Forelimb muscle (tissue), 1 donor: ENCODE measurements at regions not wholly inside any gene's neighbourhood (a gene's known extent, or its start where the extent isn't known, plus 50 kb on each side); places are given as distances from the start of the nearest gene placed in this dataset.

ENCODE experiments used
- DNase-seq: peaks from one replicate; pipeline ENCODE4 v3.0.0-alpha.2; 2013; ENCODE audit warnings: low read depth

DNA sequence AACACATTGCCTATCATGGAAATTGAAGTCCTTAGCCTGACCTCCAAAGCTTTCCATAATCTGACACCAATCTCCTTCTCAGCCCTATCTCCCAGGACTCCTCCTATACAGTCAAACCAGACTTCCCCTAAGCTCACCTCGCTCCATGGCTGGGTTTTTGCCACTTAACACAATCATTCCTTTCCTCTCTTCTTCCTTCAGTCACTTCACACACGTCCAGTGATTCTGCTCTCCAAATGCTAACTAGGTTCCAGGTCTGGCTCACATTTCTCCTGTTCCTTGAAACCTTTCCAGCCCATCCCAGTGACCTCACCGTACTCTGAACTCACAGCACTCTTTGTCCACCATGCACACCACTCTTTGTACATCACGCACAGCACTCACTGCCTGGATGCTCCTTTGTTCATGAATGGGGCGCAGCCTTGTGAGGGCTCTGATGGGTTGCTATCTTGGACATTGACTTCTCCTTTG lies 98.4 kb downstream of the GLUL start:
- no peak for DNase-seq

- no peak for DNase-seq
Measured at GRCh38 chr1:182292193-182292741, 99.3 kb downstream of the GLUL start.

DNA sequence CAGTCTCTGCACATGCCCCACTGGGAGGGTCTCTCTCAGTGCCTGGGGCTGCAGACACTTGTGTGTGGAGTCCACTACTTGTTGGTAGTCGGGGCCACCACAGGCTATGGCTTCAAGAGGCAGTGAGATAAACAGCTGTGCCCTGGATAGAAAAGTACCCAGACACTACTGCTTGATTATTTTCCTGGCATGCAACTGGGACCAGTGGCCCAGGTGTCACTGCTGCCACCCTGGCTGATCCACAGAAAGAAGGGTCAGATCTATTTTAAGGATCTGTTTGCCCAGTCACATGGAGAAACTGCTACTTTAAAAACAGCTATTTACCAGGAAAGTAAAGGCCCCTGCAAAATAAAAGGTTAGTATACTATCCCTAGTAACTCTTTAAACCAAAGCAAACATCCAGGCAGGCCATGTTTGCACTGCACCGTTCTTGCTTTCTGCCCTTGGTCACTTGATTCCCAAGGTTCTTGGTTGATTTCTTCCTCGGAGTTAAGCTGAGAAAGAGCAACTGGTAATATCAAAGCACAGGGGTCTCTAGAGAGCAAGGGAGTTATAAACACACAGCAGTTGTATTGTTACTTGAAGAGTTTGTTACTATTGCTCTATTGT lies 99.9 kb downstream of the GLUL start:
- DNase-seq: no peak

GRCh38 chr1:182288749-182289604 lies 102.6 kb downstream of the GLUL start:
- DNase-seq: no peak

DNA sequence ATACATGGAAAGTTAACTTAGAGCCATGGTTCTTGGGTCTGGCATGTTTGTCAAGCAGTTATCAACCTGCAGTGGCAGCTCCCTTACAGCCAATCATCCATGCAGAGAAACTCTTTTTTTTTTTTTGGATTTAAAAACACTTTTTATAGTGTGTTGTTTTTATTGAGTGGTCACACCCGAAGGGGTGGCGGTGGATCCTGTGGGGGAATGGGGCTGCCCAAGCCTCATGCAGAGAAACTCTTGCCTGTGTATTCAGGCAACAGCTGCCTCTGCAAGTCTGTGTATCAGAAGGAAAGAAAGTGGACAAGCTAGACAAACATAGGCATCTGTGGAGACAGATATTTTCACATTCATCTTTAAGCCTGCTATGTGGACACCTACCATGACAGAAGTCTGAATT lies 104.8 kb downstream of the GLUL start:
- DNase-seq: no peak

GRCh38 chr1:182283746-182284544 lies 107.6 kb downstream of the GLUL start:
- DNase-seq: no peak

- no peak for DNase-seq
Measured at GRCh38 chr1:182281541-182281940, 110.0 kb downstream of the GLUL start.

GRCh38 chr1:182280504-182280900 lies 111.1 kb downstream of the GLUL start:
- DNase-seq: no peak

GRCh38 chr1:182279724-182280503 lies 111.7 kb downstream of the GLUL start:
- DNase-seq: no peak

DNA sequence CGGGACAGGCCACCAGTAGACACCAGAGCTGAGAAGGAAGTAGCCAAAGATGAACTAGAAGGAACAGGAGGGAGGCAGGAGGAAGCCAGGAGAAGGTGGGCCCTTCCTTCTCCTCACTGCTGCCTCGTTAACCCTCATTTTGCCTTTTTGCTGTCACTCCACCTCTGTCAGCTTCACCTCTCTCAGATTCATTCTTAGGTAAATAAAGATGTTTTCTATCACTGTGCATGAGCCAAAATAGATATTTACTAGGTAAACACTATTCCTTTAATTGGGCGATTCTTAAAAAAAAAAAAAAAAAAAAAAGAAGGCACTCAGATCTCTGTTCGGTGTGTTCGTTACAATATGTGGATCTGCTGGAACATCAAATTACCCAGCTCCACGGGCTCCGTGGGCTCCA lies 112.3 kb downstream of the GLUL start:
- no peak for DNase-seq

DNA sequence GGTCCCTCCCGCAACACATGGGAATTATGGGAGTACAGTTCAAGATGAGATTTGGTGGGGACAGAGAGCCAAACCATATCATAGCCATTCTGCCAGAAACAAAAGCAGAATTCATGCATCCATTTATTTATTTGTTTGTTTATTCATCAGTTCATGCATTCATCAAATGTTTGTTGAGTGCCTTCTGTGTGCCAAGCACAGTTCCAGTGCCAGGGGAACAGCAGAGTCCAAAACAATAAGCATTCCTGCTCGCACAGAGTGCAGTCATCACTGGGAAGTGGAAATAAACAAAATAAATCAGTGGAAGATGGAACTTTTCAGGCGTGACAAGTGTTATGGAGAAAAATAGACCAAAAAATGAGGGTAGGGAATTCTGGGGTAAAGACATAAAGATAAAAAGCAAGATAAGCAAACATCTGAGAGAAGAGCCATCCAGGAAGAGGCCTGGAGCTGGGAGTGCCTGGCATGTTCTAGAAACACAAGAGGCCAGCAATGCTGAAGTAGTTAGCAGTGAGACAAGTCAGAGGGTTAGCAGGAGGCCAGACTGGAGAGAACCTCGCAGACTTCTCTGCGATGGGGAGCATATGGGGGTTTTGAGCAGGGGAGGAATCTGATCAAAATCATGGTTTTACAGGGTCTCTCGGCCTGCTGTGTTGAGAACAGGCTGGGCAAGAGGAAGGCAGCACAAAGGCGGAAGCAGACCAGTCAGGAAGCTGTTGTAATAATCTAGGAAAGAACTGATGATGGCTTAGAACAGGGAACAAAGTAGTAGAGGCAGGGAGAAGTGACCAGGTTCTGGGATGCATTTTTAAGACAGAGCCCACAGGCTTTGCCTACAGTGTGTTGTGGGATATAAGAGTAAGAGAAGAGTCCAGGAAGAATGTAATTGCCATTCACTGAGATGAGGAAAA lies 113.2 kb downstream of the GLUL start:
- DNase-seq: no peak

GRCh38 chr1:182275271-182275670 lies 116.3 kb downstream of the GLUL start:
- DNase-seq: no peak

DNA sequence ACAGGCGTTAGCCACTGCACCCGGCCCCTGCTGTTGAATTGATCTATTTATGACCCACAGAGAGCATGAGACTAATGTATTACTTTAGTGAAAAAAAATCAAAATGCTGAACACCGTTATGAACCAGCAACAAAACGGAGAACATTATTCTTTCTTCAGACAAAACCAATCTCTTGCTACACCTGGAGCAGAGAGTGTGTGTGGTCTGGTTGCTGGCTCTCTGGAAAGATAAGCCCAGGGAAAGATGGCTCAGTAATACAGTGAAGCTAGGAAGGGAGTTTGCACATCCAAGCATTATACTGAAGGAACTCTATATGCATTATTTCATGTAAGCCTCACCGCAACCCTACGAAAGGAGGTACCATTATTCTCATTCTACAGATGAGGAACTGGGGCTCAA lies 117.0 kb downstream of the GLUL start:
- no peak for DNase-seq

- no peak for DNase-seq
Measured at GRCh38 chr1:182270731-182271130, 120.9 kb downstream of the GLUL start.

DNA sequence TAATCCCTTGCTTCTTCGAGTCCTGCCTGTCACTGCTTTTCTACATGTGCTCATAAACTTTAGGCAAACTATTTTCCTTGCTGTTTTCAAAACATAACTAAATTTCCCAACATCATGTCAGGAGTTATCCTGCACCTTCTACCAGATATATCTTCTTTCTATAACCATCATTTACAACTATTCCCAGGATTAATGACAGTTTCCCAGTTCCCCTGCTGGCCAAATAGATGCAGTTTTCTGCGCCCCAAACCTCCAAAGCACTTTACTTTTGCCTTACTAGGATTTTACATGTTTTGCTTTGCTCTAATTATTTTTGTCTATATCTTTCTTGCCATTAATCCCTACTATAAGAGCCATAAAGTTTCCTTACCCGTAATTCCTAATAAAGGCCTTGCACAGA lies 122.5 kb downstream of the GLUL start:
- no peak for DNase-seq

DNA sequence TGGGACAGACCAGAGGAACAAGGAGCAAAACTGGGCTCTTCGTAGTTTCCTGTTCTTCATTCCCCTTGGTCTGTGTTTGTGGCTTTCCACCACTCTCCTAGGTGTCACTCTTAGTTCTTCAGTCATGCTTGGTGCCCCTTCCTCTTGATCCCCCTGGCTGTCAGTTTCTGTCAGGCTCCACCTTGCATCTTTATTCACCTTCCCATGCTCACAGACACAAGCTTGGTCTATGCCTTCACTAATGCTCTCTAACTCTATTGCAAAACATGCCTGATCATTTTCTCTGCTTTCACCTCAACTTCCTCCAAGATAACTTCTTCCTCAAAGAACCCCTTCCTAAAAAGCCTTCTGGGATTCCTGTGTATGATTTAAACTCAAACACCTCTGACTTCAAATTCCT lies 122.9 kb downstream of the GLUL start:
- DNase-seq: no peak

DNA sequence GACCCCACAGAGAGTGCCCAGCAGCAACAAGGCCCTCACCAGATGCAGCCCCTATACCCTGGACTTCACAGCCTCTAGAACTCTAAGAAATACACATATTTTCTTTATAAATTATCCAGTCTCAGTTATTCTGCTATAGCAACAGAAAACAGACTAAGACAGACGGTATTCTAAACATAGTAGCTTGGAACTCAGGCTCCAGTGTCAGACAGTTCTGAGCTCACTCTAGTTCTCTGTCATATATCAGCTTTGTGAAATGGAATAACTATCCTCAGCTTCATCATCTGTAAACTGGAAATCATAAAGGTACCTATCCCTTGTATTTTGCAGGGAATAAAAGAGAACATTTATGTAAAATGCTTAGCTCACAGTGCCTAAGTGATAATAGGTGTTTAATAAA lies 127.4 kb downstream of the GLUL start:
- no peak for DNase-seq

GRCh38 chr1:182263706-182264105 lies 127.9 kb downstream of the GLUL start:
- no peak for DNase-seq

GRCh38 chr1:182262425-182262824 lies 129.2 kb downstream of the GLUL start:
- no peak for DNase-seq

DNA sequence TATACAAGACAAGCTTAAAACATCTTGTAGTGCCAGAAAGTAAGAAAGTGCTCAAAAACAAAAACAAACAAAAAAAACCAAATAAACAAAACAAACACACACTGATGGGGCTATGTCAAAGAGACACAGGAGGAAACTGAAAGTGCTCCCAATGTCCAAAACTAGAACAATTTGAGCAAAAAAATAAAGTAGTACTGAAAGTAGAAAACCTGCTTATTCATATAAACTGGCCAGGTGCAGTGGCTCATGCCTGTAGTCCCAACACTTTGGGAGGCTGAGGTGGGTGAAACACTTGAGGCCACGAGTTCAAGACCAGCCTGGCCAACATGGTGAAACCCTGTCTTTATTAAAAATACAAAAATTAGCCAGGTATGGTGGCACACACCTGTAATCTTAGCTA lies 129.9 kb downstream of the GLUL start:
- no peak for DNase-seq
